GM21526 (cell line): ENCODE measurements at regions not wholly inside any gene's neighbourhood (a gene's known extent, or its start where the extent isn't known, plus 50 kb on each side); places are given as distances from the start of the nearest gene placed in this dataset.

Experiments used
- ATAC-seq: cut with Tn5 transposase; IDR thresholded peaks from one replicate; pipeline ENCODE4 v1.9.1; 2021; ENCODE audit warnings: moderate library complexity; ENCODE audit not compliant: unreplicated experiment, low FRiP score

- no peak for ATAC-seq
Observed at GRCh38 chr16:9441012-9441411, 349.6 kb downstream of the HAPSTR1 start.

- no peak for ATAC-seq
Observed at GRCh38 chr16:9443864-9444263, 352.4 kb downstream of the HAPSTR1 start.

- no peak for ATAC-seq
Observed at GRCh38 chr16:9446471-9447194, 355.2 kb downstream of the HAPSTR1 start.

- ATAC-seq: no peak
Observed at GRCh38 chr16:9447195-9447551, 355.7 kb downstream of the HAPSTR1 start.

- ATAC-seq: no peak
Observed at GRCh38 chr16:9447699-9448098, 356.3 kb downstream of the HAPSTR1 start.

GRCh38 chr16:9449597-9449996 is 358.2 kb downstream of the HAPSTR1 start:
- ATAC-seq: no peak

GRCh38 chr16:9457215-9457614 is 365.8 kb downstream of the HAPSTR1 start:
- no peak for ATAC-seq

GRCh38 chr16:9458816-9459215 is 367.4 kb downstream of the HAPSTR1 start:
- ATAC-seq: no peak

- ATAC-seq: no peak
Observed at GRCh38 chr16:9462984-9463383, 371.5 kb downstream of the HAPSTR1 start.

GRCh38 chr16:9463461-9463860 is 372.0 kb downstream of the HAPSTR1 start:
- ATAC-seq: no peak

GRCh38 chr16:9465161-9465560 is 373.7 kb downstream of the HAPSTR1 start:
- ATAC-seq: no peak

- ATAC-seq: no peak
Observed at GRCh38 chr16:9469512-9469911, 378.1 kb downstream of the HAPSTR1 start.

GRCh38 chr16:9476744-9477143 is 385.3 kb downstream of the HAPSTR1 start:
- no peak for ATAC-seq

GRCh38 chr16:9479008-9479407 is 387.6 kb downstream of the HAPSTR1 start:
- ATAC-seq: no peak

GRCh38 chr16:9480503-9480902 is 389.1 kb downstream of the HAPSTR1 start:
- ATAC-seq: no peak

GRCh38 chr16:9481747-9482730 is 390.6 kb downstream of the HAPSTR1 start:
- ATAC-seq: no peak

GRCh38 chr16:9484426-9484825 is 393.0 kb downstream of the HAPSTR1 start:
- ATAC-seq: no peak

GRCh38 chr16:9484881-9485280 is 393.4 kb downstream of the HAPSTR1 start:
- no peak for ATAC-seq

GRCh38 chr16:9489835-9490467 is 398.5 kb downstream of the HAPSTR1 start:
- ATAC-seq: no peak

GRCh38 chr16:9495824-9496223 is 404.4 kb downstream of the HAPSTR1 start:
- no peak for ATAC-seq

GRCh38 chr16:9497750-9498149 is 406.3 kb downstream of the HAPSTR1 start:
- no peak for ATAC-seq
